Erythroblast (primary cell): ENCODE measurements at regions not wholly inside any gene's neighbourhood (a gene's known extent, or its start where the extent isn't known, plus 50 kb on each side); places are given as distances from the start of the nearest gene placed in this dataset.

Experiments used
- GATA1 ChIP-seq: IDR thresholded peaks from 2 replicates; pipeline ENCODE4 v1.6.1; 2011; ENCODE audit warnings: low read depth, mild to moderate bottlenecking, control low read depth, low read length, moderate library complexity
- POLR2A ChIP-seq: IDR thresholded peaks from 2 replicates; pipeline ENCODE4 v1.6.1; 2011; ENCODE audit warnings: mild to moderate bottlenecking, low read length

DNA sequence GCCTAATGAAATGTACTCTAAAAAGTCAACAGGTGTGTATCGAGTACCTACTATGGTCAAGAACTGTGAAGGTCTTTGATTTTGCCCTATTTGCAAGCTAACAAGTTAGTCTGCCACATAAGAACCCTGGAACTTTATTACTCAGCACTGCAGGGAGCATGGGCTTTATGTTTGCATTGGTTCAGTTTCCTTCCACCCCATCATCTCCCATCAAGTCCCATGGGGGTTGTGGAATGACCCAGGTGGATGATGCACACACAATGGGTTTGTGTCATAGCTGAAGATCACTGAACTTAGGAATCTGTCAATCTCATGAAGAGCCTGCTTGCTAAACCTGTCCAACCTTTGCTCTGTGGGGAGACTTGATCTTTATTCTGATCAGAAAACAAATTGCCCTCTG is 265.5 kb downstream of the RPRM start:
- TF ChIP-seq POLR2A (no peak), GATA1 (no peak)
